Endothelial cell of hepatic sinusoid (primary cell): ENCODE measurements at regions not wholly inside any gene's neighbourhood (a gene's known extent, or its start where the extent isn't known, plus 50 kb on each side); places are given as distances from the start of the nearest gene placed in this dataset.

ENCODE experiments used
- in situ Hi-C: cut with HindIII; loops from 2 replicates; pipeline ENCODE4 v1.10.0; 2017; ENCODE audit warnings: low sequenced_read_pairs

GRCh38 chr7:145005601-145006000, 169.7 kb upstream of the TPK1 start:
- in situ Hi-C loops: no loop called here

- in situ Hi-C loops: no loop called here
These were observed 161.7 kb upstream of the TPK1 start for GRCh38 chr7:144997512-144997911.

GRCh38 chr7:144995495-144995894, 159.6 kb upstream of the TPK1 start:
- in situ Hi-C loops: no loop called here

- in situ Hi-C loops: no loop called here
These were observed 155.2 kb upstream of the TPK1 start for GRCh38 chr7:144991041-144991440.

- in situ Hi-C loops: no loop called here
These were observed 151.8 kb upstream of the TPK1 start for GRCh38 chr7:144987686-144988085.

- in situ Hi-C loops: no loop called here
These were observed 146.3 kb upstream of the TPK1 start for GRCh38 chr7:144982133-144982532.

GRCh38 chr7:144975882-144976281, 140.0 kb upstream of the TPK1 start:
- in situ Hi-C loops: no loop called here

- in situ Hi-C loops: no loop called here
These were observed 133.9 kb upstream of the TPK1 start for GRCh38 chr7:144969787-144970186.

GRCh38 chr7:144960763-144961162, 124.9 kb upstream of the TPK1 start:
- in situ Hi-C loops: no loop called here

- in situ Hi-C loops: no loop called here
These were observed 122.1 kb upstream of the TPK1 start for GRCh38 chr7:144957998-144958397.

GRCh38 chr7:144955422-144955821, 119.6 kb upstream of the TPK1 start:
- in situ Hi-C loops: no loop called here

- in situ Hi-C loops: no loop called here
These were observed 105.3 kb upstream of the TPK1 start for GRCh38 chr7:144941127-144941526.

- in situ Hi-C loops: no loop called here
These were observed 101.3 kb upstream of the TPK1 start for GRCh38 chr7:144937199-144937598.

- in situ Hi-C loops: no loop called here
These were observed 100.5 kb upstream of the TPK1 start for GRCh38 chr7:144936314-144936713.

GRCh38 chr7:144910411-144910810, 74.6 kb upstream of the TPK1 start:
- in situ Hi-C loops: no loop called here

- in situ Hi-C loops: no loop called here
These were observed 73.2 kb upstream of the TPK1 start for GRCh38 chr7:144908943-144909556.

- in situ Hi-C loops: no loop called here
These were observed 72.5 kb upstream of the TPK1 start for GRCh38 chr7:144908324-144908723.

- in situ Hi-C loops: no loop called here
These were observed 71.7 kb upstream of the TPK1 start for GRCh38 chr7:144907577-144907976.

GRCh38 chr7:144903201-144903600, 67.3 kb upstream of the TPK1 start:
- in situ Hi-C loops: loop anchor here (5.0 kb wide), 1 partner anchor 36 kb away; no protein-coding TSS in a partner anchor

GRCh38 chr7:144892761-144893160, 56.9 kb upstream of the TPK1 start:
- in situ Hi-C loops: no loop called here
